ENCODE measurements at regions not wholly inside any gene's neighbourhood (a gene's known extent, or its start where the extent isn't known, plus 50 kb on each side); places are given as distances from the start of the nearest gene placed in this dataset.
"Not testable (repeated sequence)": the region's sequence is repeated elsewhere in the genome, so short reads cannot be mapped to it uniquely, and the experiment has no call there.

- in situ Hi-C loops (cut with HindIII; ENCODE audit: low pct_unique_long_range_greater_than_20kb, low sequenced_read_pairs); DNase-seq (ENCODE audit: low read depth): not testable (repeated sequence)
Observed at GRCh38 chr4:126771618-126772017, 861.1 kb upstream of the INTU start.

DNA sequence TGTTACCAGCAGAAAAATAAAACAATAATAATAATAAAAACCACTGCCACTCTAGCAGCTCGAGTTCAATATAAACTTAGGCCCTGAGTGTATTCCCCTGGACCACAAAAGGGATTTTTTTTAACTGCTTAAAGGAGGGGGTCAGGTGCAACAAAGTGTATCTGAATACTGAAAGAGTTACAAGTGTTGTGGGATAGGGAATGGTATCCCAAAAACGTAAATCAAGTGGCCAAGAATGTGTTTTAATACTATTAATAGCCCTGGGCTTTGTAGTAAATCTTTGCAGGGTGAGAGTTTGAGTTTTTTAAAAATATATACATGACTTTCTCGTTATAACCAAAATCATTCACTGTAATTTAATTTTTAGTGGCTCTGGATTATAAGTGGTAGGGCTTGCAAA lies 860.1 kb upstream of the INTU start:
- in situ Hi-C loops (cut with HindIII; ENCODE audit: low pct_unique_long_range_greater_than_20kb, low sequenced_read_pairs): no loop called here
- DNase-seq (ENCODE audit: low read depth): no peak

- in situ Hi-C loops (cut with HindIII; ENCODE audit: low pct_unique_long_range_greater_than_20kb, low sequenced_read_pairs): no loop called here
- no peak for DNase-seq (ENCODE audit: low read depth)
Observed at GRCh38 chr4:126775485-126776106, 857.2 kb upstream of the INTU start.

DNA sequence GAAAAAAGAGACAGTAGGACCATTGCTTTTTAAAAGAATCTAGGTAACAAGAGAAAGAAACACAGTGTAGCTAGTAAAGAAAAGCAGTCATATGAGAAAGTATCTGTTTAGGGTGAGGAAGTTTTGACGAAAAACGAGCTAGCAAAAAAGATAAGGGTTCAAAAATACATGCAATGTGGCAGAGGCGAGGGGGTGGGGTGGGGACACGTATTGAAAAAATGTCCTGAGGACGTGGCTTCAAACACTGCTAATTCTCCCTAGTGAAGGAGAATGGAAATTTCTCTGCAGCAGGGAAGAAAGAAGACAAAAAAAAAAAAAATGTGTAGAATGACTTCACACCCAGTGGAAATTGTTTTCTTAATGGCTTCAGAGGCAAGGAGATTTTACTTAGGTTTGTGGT lies 856.4 kb upstream of the INTU start:
- in situ Hi-C loops (cut with HindIII; ENCODE audit: low pct_unique_long_range_greater_than_20kb, low sequenced_read_pairs): no loop called here
- DNase-seq (ENCODE audit: low read depth): no peak

- in situ Hi-C loops (cut with HindIII; ENCODE audit: low pct_unique_long_range_greater_than_20kb, low sequenced_read_pairs): no loop called here
- no peak for DNase-seq (ENCODE audit: low read depth)
Observed at GRCh38 chr4:126777649-126778048, 855.1 kb upstream of the INTU start.

GRCh38 chr4:126778348-126778747 lies 854.4 kb upstream of the INTU start:
- DNase-seq (ENCODE audit: low read depth): no peak
- in situ Hi-C loops (cut with HindIII; ENCODE audit: low pct_unique_long_range_greater_than_20kb, low sequenced_read_pairs): no loop called here

- in situ Hi-C loops (cut with HindIII; ENCODE audit: low pct_unique_long_range_greater_than_20kb, low sequenced_read_pairs): no loop called here
- no peak for DNase-seq (ENCODE audit: low read depth)
Observed at GRCh38 chr4:126779001-126779400, 853.8 kb upstream of the INTU start.

DNA sequence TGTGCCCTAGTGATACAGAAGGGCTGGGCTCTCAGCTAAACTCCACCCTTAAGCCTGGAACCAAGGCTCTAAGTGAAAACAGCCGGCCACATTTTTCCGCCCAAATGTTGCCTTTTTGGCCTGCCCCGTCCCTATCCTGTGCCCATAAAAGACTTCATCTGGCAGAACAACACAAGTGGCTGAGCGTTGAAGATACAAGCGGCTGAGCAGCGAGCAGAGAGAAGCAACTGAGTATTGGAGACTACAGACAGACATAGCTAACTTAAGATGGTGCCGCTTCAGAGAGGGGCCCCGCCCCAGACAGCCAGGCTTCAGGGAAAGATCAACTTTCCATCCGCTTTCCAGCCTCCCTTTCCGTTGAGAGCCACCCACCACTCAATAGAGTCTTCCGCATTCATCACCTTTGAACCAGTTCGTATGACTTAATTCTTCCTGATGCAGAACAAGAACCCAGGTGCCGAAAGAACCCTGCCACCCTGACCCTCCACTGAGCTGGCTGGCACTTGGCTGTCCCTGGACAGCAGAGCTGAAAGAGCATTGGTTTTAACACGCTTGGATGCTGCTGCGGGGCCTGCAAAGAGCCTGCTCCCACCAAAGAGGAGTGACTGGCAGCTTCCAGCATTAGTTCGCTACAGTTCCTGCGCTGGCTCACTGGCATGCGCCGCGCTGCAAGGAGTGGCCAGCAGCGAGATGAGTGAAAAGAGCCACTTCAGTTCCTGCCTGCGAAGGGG lies 853.2 kb upstream of the INTU start:
- no peak for DNase-seq (ENCODE audit: low read depth)
- in situ Hi-C loops (cut with HindIII; ENCODE audit: low pct_unique_long_range_greater_than_20kb, low sequenced_read_pairs): no loop called here

- in situ Hi-C loops (cut with HindIII; ENCODE audit: low pct_unique_long_range_greater_than_20kb, low sequenced_read_pairs): no loop called here
- no peak for DNase-seq (ENCODE audit: low read depth)
Observed at GRCh38 chr4:126783191-126783590, 849.6 kb upstream of the INTU start.

GRCh38 chr4:126784966-126785580 lies 847.7 kb upstream of the INTU start:
- DNase-seq (ENCODE audit: low read depth): no peak
- in situ Hi-C loops (cut with HindIII; ENCODE audit: low pct_unique_long_range_greater_than_20kb, low sequenced_read_pairs): no loop called here

- in situ Hi-C loops (cut with HindIII; ENCODE audit: low pct_unique_long_range_greater_than_20kb, low sequenced_read_pairs): no loop called here
Observed at GRCh38 chr4:126790633-126791032, 842.1 kb upstream of the INTU start.

GRCh38 chr4:126794363-126794762 lies 838.4 kb upstream of the INTU start:
- DNase-seq (ENCODE audit: low read depth): no peak
- in situ Hi-C loops (cut with HindIII; ENCODE audit: low pct_unique_long_range_greater_than_20kb, low sequenced_read_pairs): no loop called here

More at GRCh38 chr4:126790633-126791032, 842.1 kb upstream of the INTU start:
- no peak for DNase-seq (ENCODE audit: low read depth)

DNA sequence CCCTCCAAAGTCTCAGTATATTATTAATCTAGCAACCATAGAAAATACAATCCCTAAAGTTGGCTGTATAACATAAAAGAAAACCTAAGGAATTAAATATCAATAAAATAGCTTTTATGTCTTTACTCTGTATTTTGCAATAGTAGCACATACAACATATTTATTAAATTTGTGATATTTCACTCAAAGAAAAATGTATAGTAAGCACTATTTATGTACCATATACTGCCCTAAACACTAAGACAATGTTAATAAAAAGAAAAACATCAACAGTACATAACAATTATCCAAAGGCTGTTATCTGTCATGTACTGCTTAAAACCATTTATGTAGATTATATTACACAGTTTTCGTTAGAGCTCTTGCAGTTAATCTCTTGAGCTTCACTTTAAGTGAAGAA lies 834.5 kb upstream of the INTU start:
- in situ Hi-C loops (cut with HindIII; ENCODE audit: low pct_unique_long_range_greater_than_20kb, low sequenced_read_pairs): no loop called here
- DNase-seq (ENCODE audit: low read depth): no peak

DNA sequence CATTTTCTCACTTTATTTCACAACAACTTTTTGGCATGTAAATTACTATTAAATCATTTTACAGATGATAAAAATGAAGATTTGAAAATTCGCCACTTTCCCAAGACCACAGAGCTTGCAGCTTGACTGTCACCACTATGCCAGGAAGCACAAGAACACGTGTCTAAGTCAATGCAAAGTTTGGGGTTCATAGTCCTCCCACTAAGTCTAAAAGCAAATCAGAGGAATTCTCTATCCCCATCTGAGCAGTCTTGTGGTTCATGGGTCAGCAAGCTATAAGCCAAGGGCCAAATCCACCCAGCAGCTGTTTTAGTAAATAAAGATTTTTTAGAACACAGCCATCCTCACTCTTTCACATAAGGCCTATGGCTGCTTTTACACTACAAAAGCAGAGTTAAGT lies 833.3 kb upstream of the INTU start:
- in situ Hi-C loops (cut with HindIII; ENCODE audit: low pct_unique_long_range_greater_than_20kb, low sequenced_read_pairs): no loop called here
- DNase-seq (ENCODE audit: low read depth): no peak

DNA sequence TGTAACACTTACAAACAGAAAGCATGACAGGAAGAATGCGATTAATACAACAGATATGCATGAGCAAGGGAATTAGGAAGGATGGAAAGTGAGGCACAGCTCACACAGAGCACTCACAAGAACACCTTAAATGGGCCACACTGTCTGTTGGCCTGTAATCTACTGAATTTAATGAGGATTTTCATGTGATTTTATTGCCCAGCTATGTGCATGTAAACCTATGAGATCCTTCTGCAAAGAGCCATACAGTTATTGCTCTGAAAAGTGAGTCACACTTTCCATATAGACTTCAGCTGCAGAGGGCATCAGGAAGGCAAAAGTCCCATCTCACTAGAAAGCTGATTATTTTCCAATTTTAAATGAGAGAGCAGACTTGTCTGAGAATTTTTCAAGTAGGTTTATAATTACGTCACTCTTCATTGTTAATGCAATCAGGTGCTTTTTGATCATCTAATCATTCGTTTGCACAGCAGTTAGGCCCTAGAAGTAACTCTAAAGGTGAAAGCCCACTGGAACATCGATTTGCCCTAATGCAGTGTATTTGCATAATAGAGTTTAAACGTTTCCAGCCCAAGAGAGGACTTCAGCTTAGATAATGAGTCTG lies 832.7 kb upstream of the INTU start:
- no peak for DNase-seq (ENCODE audit: low read depth)
- in situ Hi-C loops (cut with HindIII; ENCODE audit: low pct_unique_long_range_greater_than_20kb, low sequenced_read_pairs): no loop called here

GRCh38 chr4:126800575-126801141 lies 832.1 kb upstream of the INTU start:
- in situ Hi-C loops (cut with HindIII; ENCODE audit: low pct_unique_long_range_greater_than_20kb, low sequenced_read_pairs): no loop called here
- no peak for DNase-seq (ENCODE audit: low read depth)

DNA sequence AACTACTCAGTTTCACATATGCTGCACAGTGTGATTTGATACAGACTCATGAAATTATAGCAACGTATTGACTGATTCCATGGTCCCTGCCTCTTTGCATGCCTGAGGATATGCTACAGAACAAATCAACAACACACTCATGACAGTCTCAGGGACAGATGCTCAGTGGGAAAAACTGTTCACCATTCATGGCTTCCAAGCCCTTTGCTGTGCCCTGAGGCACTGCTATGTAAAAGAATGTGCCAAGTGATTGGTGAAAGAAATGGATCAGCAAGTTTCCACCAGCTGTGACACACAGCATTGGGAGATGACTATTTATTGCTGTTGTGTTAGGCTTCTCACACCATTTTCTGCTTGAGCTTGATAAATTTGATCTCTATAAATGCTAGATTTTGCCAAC lies 825.6 kb upstream of the INTU start:
- no peak for DNase-seq (ENCODE audit: low read depth)
- in situ Hi-C loops (cut with HindIII; ENCODE audit: low pct_unique_long_range_greater_than_20kb, low sequenced_read_pairs): no loop called here

GRCh38 chr4:126812076-126812475 lies 820.7 kb upstream of the INTU start:
- in situ Hi-C loops (cut with HindIII; ENCODE audit: low pct_unique_long_range_greater_than_20kb, low sequenced_read_pairs): no loop called here
- DNase-seq (ENCODE audit: low read depth): no peak

- in situ Hi-C loops (cut with HindIII; ENCODE audit: low pct_unique_long_range_greater_than_20kb, low sequenced_read_pairs): no loop called here
Observed at GRCh38 chr4:126820631-126821030, 812.1 kb upstream of the INTU start.

More at GRCh38 chr4:126820631-126821030, 812.1 kb upstream of the INTU start:
- no peak for DNase-seq (ENCODE audit: low read depth)

All from Caki2 (cell line).